HG03439 (cell line): ENCODE measurements at regions not wholly inside any gene's neighbourhood (a gene's known extent, or its start where the extent isn't known, plus 50 kb on each side); places are given as distances from the start of the nearest gene placed in this dataset.
"Not testable (repeated sequence)": the region's sequence is repeated elsewhere in the genome, so short reads cannot be mapped to it uniquely, and the experiment has no call there.

Source experiments
- ATAC-seq: cut with Tn5 transposase; IDR thresholded peaks from one replicate; pipeline ENCODE4 v1.9.1; 2021; ENCODE audit warnings: mild to moderate bottlenecking, moderate library complexity; ENCODE audit not compliant: unreplicated experiment

- no peak for ATAC-seq
Observed at GRCh38 chr18:34521040-34521439, 189.1 kb upstream of the DTNA start.

GRCh38 chr18:34522603-34523002 lies 187.5 kb upstream of the DTNA start:
- no peak for ATAC-seq

GRCh38 chr18:34525244-34525643 lies 184.9 kb upstream of the DTNA start:
- ATAC-seq = no peak

DNA sequence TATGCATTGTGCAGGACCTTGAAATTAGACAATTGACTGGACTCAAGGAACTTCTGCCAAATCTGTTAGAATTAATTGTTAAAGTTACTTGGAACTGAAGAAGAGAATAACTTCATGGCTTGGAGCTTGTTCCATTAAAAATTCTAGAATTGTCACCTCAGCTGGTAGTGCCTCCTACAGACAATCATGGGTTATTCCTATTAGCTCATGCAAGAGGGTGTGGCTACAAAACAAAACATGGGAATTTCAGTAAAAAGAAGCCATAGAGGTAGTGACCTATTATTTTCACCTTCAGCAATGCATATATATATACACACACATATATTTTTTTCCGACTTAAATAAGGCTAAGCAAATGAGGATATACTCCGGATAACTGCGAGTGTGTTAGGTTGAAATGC lies 181.9 kb upstream of the DTNA start:
- no peak for ATAC-seq

- no peak for ATAC-seq
Observed at GRCh38 chr18:34529358-34530335, 180.5 kb upstream of the DTNA start.

DNA sequence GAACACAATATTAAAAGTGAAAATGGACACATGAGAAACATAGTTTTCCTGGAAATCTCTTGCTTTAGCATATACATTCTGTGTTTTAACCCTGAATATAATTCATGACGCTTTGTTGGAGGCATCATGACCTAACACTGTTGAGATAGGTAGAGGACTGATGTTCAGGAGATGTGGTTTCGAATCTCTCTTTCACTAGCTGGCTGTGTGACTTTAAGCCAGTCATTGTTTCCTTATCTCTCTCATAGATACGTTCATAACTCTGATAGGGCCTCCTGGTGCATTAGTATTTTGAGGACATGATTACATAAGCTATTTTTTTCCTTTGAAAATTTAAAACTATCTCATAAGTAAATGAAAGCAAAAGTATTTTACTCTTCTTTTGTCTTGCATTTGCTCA lies 179.0 kb upstream of the DTNA start:
- no peak for ATAC-seq

DNA sequence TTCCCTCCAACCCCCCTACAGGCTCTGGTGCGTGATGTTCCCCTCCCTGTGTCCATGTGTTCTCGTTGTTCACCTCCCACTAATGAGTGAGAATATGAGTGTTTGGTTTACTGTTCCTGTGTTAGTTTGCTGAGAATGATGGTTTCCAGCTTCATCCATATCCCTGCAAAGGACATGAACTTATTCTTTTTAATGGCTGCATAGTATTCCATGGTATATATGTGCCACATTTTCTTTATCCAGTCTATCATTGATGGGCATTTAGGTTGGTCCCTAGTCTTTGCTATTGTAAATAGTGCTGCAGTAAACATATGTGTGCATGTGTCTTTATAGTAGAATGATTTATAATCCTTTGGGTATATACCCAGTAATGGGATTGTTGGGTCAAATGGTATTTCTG lies 175.5 kb upstream of the DTNA start:
- ATAC-seq = not testable (repeated sequence)

DNA sequence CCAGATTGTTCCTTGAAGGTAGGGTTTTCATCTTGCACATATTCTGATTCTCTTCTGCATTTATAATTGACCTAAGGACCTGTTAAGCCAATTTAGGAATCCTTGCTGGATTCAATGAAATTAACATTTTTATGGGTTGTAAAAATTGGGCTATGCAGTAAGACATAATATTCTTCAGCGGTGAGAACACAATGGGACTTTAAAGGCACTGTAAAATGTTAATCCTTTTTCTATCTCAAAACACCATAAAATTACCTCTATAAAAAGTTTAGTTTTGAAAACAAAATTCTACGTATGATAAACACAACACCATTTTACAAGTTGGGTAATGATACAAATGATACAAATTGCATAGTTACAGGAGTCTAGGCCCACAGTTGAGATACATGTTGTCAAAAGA lies 169.2 kb upstream of the DTNA start:
- ATAC-seq = no peak

DNA sequence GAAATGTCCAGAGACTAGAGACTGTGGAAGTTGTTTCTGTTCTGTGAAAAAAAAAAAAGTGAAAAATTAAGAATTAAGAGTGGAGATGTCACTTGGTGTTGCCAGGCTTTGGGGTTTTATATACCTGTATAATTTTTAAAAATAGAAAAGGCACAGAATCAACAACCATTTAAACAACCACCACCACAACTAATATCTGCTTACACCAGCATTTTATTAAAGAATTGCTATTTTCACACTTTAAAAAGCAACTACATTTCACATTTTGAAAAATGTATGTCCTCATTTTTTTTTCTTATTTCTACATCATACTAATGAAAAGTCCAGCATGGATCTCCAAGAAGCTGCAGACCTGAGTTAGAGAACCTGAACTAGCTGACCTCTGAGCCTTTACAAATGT lies 167.5 kb upstream of the DTNA start:
- no peak for ATAC-seq

GRCh38 chr18:34543356-34543755 lies 166.7 kb upstream of the DTNA start:
- no peak for ATAC-seq

DNA sequence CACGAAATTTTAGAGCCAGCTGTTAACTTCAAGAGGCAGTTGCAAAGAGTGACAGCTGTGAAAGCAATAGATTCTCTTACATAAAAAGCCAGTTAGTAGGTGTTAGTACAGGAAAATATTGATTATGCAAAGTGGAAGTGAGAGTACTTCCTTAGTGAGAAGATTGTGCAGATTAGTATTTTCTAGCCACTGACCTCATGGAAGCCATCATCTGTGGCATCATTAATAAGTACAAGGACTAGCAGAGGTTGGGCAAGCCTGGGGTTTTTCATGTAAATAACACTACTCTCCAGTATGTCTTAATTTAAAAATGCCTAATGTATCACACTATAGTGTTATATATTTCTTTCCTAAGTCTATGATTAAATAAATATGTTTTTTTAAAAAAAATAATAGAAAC lies 166.2 kb upstream of the DTNA start:
- ATAC-seq = no peak

GRCh38 chr18:34544930-34545329 lies 165.2 kb upstream of the DTNA start:
- ATAC-seq = no peak

- ATAC-seq = no peak
Observed at GRCh38 chr18:34548120-34548972, 161.8 kb upstream of the DTNA start.

- no peak for ATAC-seq
Observed at GRCh38 chr18:34548973-34549294, 161.2 kb upstream of the DTNA start.

GRCh38 chr18:34549367-34549766 lies 160.7 kb upstream of the DTNA start:
- ATAC-seq = no peak

GRCh38 chr18:34550156-34550555 lies 159.9 kb upstream of the DTNA start:
- ATAC-seq = no peak

GRCh38 chr18:34550902-34551301 lies 159.2 kb upstream of the DTNA start:
- no peak for ATAC-seq

- no peak for ATAC-seq
Observed at GRCh38 chr18:34551824-34552223, 158.3 kb upstream of the DTNA start.

DNA sequence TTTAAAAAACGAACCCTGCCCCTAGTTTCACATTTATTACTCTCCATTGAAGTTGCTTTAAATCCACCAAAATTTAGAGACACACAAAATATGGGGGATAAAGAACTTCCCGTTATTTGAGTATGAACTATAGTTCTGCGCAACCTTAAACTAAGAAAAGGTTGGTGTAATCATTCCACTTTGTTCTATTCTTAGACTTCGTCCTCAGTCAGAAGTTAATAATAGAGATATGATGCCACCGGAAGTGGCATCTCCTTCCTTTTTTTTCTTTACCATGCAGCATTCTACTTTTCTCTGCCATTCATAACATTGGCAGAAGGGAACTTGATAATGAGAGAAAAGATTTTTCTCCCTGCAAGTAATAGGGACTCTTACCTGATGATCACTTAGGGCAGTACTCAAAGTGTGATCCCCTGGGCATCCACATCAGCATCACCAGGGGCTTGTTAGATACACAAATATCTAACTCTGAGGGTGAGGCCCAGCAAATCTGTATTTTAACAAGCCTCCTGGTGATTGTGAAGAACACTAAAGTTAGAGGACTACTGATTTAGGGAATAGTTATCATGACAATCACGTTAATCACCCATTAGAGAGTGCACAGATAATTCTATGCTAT lies 147.7 kb upstream of the DTNA start:
- no peak for ATAC-seq

DNA sequence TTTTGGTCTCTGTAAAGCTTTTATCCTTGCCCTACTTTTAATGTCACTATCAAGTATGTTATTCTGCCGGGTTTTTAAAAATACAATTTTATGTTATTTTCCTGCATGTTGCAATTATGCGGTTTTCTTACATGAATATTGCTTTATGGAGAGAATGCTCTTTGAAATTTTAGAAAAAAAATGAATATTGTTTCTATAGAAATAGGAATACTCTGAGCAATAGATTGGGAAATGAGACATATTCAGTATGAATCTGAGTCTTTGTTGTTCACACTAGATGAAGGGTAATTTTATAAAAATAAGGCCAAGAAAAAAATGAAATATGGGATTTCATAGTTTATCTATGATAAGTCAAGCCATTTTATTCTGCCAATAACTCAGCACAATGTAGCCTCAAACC lies 142.2 kb upstream of the DTNA start:
- no peak for ATAC-seq

- no peak for ATAC-seq
Observed at GRCh38 chr18:34576622-34577021, 133.5 kb upstream of the DTNA start.

GRCh38 chr18:34583895-34584294 lies 126.2 kb upstream of the DTNA start:
- no peak for ATAC-seq
